BLaER1 treated with 17β-estradiol and CSF1 and Interleukin-3, amounts not matched to agents 10 nM and 100 nM (cell line): ENCODE measurements at regions not wholly inside any gene's neighbourhood (a gene's known extent, or its start where the extent isn't known, plus 50 kb on each side); places are given as distances from the start of the nearest gene placed in this dataset.
"Not testable (repeated sequence)": the region's sequence is repeated elsewhere in the genome, so short reads cannot be mapped to it uniquely, and the experiment has no call there.

Source experiments
- H3K27ac ChIP-seq, 11 experiments: shearing (Covaris generic); formaldehyde crosslinking; 2 replicates each; pipeline ENCODE4 v1.8.1; 2022
- H3K27me3 ChIP-seq, 11 experiments: shearing (Covaris generic); formaldehyde crosslinking; 2 replicates each; pipeline ENCODE4 v1.8.1; 2022
- H3K36me3 ChIP-seq, 11 experiments: shearing (Covaris generic); formaldehyde crosslinking; 2 replicates each; pipeline ENCODE4 v1.8.1; 2022
- H3K4me1 ChIP-seq, 10 experiments: shearing (Covaris generic); formaldehyde crosslinking; 2 replicates each; pipeline ENCODE4 v1.8.1; 2022
- H3K4me2 ChIP-seq, 11 experiments: shearing (Covaris generic); formaldehyde crosslinking; 2 replicates each; pipeline ENCODE4 v1.8.1; 2022
- H3K4me3 ChIP-seq, 10 experiments: shearing (Covaris generic); formaldehyde crosslinking; 2 replicates each; pipeline ENCODE4 v1.8.1; 2022
- H3K9ac ChIP-seq, 11 experiments: shearing (Covaris generic); formaldehyde crosslinking; 2 replicates each; pipeline ENCODE4 v1.8.1; 2022
- H3K9me3 ChIP-seq, 11 experiments: shearing (Covaris generic); formaldehyde crosslinking; replicated peaks in 1 of 11; 2 replicates each; pipeline ENCODE4 v1.8.1; 2022
- H4K20me1 ChIP-seq, 11 experiments: shearing (Covaris generic); formaldehyde crosslinking; 2 replicates each; pipeline ENCODE4 v1.8.1; 2022
- Cebpa-rat ChIP-seq, 11 experiments: shearing (Covaris generic); IDR thresholded peaks; 2 replicates each; pipeline ENCODE4 v1.8.1; 2022

DNA sequence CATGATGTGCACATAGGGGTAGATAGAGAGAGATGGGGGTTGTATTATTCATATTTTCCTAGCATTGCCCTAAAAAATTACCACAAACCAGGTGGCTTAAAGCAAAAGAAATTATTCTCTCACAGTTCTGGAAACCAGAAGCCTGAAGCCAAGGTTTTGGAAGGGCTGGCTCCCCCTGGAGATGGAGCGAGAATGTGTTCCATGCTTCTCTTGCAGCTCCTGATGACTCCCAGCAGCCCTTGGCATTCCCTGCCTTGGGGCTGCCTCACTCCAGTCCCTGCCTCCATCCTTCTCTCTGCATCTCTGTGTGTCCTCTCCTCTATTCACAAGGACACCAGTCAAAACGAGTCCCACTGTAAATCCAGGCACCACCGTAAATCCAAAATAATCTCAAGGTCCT lies 91.5 kb upstream of the FAM174B start:
- no peak for TF ChIP-seq Cebpa-rat (IDR thresholded peaks at IDR 0.05)
- peaks cover 0 to 15% (median 3%) of the 10 kb centered on the region in 11 experiments; a peak in 6 of 22 replicates for H3K9me3 ChIP-seq
- no peak overlapping the region for H3K4me2 ChIP-seq
- no peaks in the 10 kb centered on the region for H3K36me3 ChIP-seq
- H3K27ac ChIP-seq = no peak overlapping the region
- no peaks in the 10 kb centered on the region for H3K4me1 ChIP-seq
- H3K4me3 ChIP-seq = no peak overlapping the region
- H3K27me3 ChIP-seq = no peaks in the 10 kb centered on the region
- no peaks in the 10 kb centered on the region for H4K20me1 ChIP-seq
- no peak overlapping the region for H3K9ac ChIP-seq

DNA sequence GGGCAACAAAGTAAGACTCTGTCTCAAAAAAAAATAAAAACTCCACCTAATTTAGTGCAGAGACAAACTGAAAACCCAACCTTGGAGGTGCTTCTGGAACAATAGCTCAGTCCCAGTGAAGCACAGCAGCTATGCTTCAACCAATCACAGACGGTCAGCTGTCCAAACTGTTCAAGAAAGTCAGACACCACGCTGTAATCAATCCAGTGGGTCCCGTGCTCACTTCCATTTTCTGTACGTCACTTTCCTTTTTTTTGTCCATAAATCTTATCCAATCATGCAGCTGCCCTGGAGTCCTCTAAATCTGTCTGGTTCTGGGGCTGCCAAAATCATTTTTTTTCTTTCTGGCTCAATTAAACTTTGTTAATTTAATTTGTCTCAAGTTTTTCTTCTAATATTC lies 93.6 kb upstream of the FAM174B start:
- no peaks in the 10 kb centered on the region for H3K36me3 ChIP-seq
- H3K27ac ChIP-seq = no peak overlapping the region
- H3K9me3 ChIP-seq = peaks cover 0 to 15% (median 6%) of the 10 kb centered on the region in 11 experiments; a peak in 8 of 22 replicates
- H3K27me3 ChIP-seq = no peaks in the 10 kb centered on the region
- no peaks in the 10 kb centered on the region for H4K20me1 ChIP-seq
- H3K4me2 ChIP-seq = no peak overlapping the region
- H3K9ac ChIP-seq = no peak overlapping the region
- H3K4me3 ChIP-seq = no peak overlapping the region
- H3K4me1 ChIP-seq = no peaks in the 10 kb centered on the region
- TF ChIP-seq Cebpa-rat (IDR thresholded peaks at IDR 0.05) = no peak

- H3K4me3 ChIP-seq = no peak overlapping the region
- H3K4me2 ChIP-seq = no peak overlapping the region
- H3K27ac ChIP-seq = no peak overlapping the region
- no peaks in the 10 kb centered on the region for H3K4me1 ChIP-seq
- H3K36me3 ChIP-seq = no peaks in the 10 kb centered on the region
- no peaks in the 10 kb centered on the region for H3K27me3 ChIP-seq
- H3K9me3 ChIP-seq = peaks cover 0 to 15% (median 5%) of the 10 kb centered on the region in 11 experiments; a peak in 6 of 22 replicates
- TF ChIP-seq Cebpa-rat (IDR thresholded peaks at IDR 0.05) = no peak
- H4K20me1 ChIP-seq = no peaks in the 10 kb centered on the region
- no peak overlapping the region for H3K9ac ChIP-seq
Measured at GRCh38 chr15:92749946-92750345, 94.4 kb upstream of the FAM174B start.

GRCh38 chr15:92751528-92751927 lies 96.0 kb upstream of the FAM174B start:
- no peak overlapping the region for H3K9ac ChIP-seq
- TF ChIP-seq Cebpa-rat (IDR thresholded peaks at IDR 0.05) = no peak
- H3K27ac ChIP-seq = no peak overlapping the region
- no peaks in the 10 kb centered on the region for H3K27me3 ChIP-seq
- H3K4me1 ChIP-seq = no peaks in the 10 kb centered on the region
- H3K4me3 ChIP-seq = no peak overlapping the region
- peaks cover 0 to 15% (median 5%) of the 10 kb centered on the region in 11 experiments; a peak in 6 of 22 replicates for H3K9me3 ChIP-seq
- no peaks in the 10 kb centered on the region for H4K20me1 ChIP-seq
- no peaks in the 10 kb centered on the region for H3K36me3 ChIP-seq
- H3K4me2 ChIP-seq = no peak overlapping the region

DNA sequence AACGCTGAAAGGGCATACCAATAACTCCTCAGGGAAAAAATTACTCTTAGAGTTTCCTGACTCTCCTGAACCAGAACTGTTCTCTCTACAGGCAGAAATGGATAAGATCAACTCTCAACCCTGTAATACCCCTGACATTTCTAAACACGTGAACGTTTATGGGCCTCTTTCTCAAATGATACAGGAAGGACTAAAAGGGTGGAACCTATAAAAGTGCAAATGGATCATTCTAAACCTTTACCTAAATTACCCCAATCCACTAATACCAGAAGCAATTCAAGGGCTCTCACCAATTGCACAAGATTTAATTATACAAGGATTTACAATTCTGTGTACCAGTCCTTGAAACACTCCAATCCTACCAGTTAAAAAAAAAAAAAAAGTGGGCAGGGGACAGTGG lies 98.0 kb upstream of the FAM174B start:
- Histone ChIP-seq H3K9me3 (peaks cover 0 to 15% (median 5%) of the 10 kb centered on the region in 11 experiments; a peak in 6 of 22 replicates), H3K27me3 (no peaks in the 10 kb centered on the region), H3K27ac (no peak overlapping the region), H3K4me2 (no peak overlapping the region), H3K4me1 (no peaks in the 10 kb centered on the region), H4K20me1 (no peaks in the 10 kb centered on the region), H3K36me3 (no peaks in the 10 kb centered on the region), H3K9ac (no peak overlapping the region), H3K4me3 (no peak overlapping the region)
- TF ChIP-seq Cebpa-rat (IDR thresholded peaks at IDR 0.05) = no peak

- no peak overlapping the region for H3K9ac ChIP-seq
- no peak overlapping the region for H3K4me3 ChIP-seq
- H3K4me1 ChIP-seq = peaks cover 0 to 6% (median 0%) of the 10 kb centered on the region in 10 experiments; a peak in 2 of 20 replicates
- no peaks in the 10 kb centered on the region for H3K36me3 ChIP-seq
- no peaks in the 10 kb centered on the region for H4K20me1 ChIP-seq
- peak overlapping the region in 2 of 11 experiments; percentile 5 to 10; a peak in 1 of 22 replicates for H3K4me2 ChIP-seq
- H3K27ac ChIP-seq = no peak overlapping the region
- TF ChIP-seq Cebpa-rat (IDR thresholded peaks at IDR 0.05) = no peak
- peaks cover 0 to 5% (median 4%) of the 10 kb centered on the region in 11 experiments; a peak in 15 of 22 replicates for H3K9me3 ChIP-seq
- H3K27me3 ChIP-seq = no peaks in the 10 kb centered on the region
Measured at GRCh38 chr15:92763459-92763858, 107.9 kb upstream of the FAM174B start.

DNA sequence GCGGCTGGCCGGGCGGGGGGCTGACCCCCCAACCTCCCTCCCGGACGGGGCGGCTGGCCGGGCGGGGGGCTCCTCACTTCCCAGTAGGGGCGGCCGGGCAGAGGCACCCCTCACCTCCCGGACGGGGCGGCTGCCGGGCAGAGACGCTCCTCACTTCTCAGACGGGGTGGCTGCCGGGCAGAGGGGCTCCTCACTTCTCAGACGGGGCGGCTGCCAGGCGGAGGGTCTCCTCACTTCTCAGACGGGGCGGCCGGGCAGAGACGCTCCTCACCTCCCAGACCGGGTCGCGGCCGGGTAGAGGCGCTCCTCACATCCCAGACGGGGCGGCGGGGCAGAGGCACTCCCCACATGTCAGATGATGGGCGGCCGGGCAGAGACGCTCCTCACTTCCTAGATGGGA lies 112.6 kb upstream of the FAM174B start:
- not testable (repeated sequence) for H3K4me3 ChIP-seq, H3K27me3 ChIP-seq, H3K4me2 ChIP-seq, H3K36me3 ChIP-seq, H4K20me1 ChIP-seq, H3K4me1 ChIP-seq, H3K27ac ChIP-seq, H3K9ac ChIP-seq
- H3K9me3 ChIP-seq = peaks cover 11 to 23% (median 20%) of the 10 kb centered on the region in 11 experiments

- H3K4me1 ChIP-seq = peaks cover 0 to 10% (median 7%) of the 10 kb centered on the region in 10 experiments; a peak in 13 of 20 replicates
- H3K4me2 ChIP-seq = no peak overlapping the region
- H3K9me3 ChIP-seq = peaks cover 11 to 23% (median 20%) of the 10 kb centered on the region in 11 experiments
- no peak overlapping the region for H3K4me3 ChIP-seq
- no peak for TF ChIP-seq Cebpa-rat (IDR thresholded peaks at IDR 0.05)
- H3K27ac ChIP-seq = no peak overlapping the region
- no peak overlapping the region for H3K9ac ChIP-seq
- H3K27me3 ChIP-seq = no peaks in the 10 kb centered on the region
- H3K36me3 ChIP-seq = no peaks in the 10 kb centered on the region
- no peaks in the 10 kb centered on the region for H4K20me1 ChIP-seq
Measured at GRCh38 chr15:92770641-92771040, 115.1 kb upstream of the FAM174B start.

GRCh38 chr15:92772061-92772460 lies 116.5 kb upstream of the FAM174B start:
- Histone ChIP-seq H4K20me1 (no peaks in the 10 kb centered on the region), H3K27ac (no peak overlapping the region), H3K9me3 (peaks cover 11 to 23% (median 20%) of the 10 kb centered on the region in 11 experiments), H3K4me2 (no peak overlapping the region), H3K9ac (no peak overlapping the region), H3K4me3 (no peak overlapping the region), H3K27me3 (no peaks in the 10 kb centered on the region), H3K36me3 (no peaks in the 10 kb centered on the region), H3K4me1 (peaks cover 0 to 10% (median 7%) of the 10 kb centered on the region in 10 experiments; a peak in 13 of 20 replicates)
- TF ChIP-seq Cebpa-rat (IDR thresholded peaks at IDR 0.05) = no peak

GRCh38 chr15:92772626-92773244 lies 117.2 kb upstream of the FAM174B start:
- Histone ChIP-seq H3K9ac (no peak overlapping the region), H3K4me1 (peaks cover 0 to 10% (median 7%) of the 10 kb centered on the region in 10 experiments; a peak in 13 of 20 replicates), H3K36me3 (no peaks in the 10 kb centered on the region), H3K4me3 (no peak overlapping the region), H3K4me2 (no peak overlapping the region), H3K27ac (no peak overlapping the region), H4K20me1 (no peaks in the 10 kb centered on the region), H3K9me3 (peaks cover 11 to 23% (median 20%) of the 10 kb centered on the region in 11 experiments), H3K27me3 (no peaks in the 10 kb centered on the region)
- TF ChIP-seq Cebpa-rat (IDR thresholded peaks at IDR 0.05) = no peak
